ENCODE measurements at regions not wholly inside any gene's neighbourhood (a gene's known extent, or its start where the extent isn't known, plus 50 kb on each side); places are given as distances from the start of the nearest gene placed in this dataset.

GRCh38 chr2:185607945-185608344, 130.7 kb upstream of the FSIP2 start:
- H3K9me3 Mint-ChIP-seq (ENCODE audit: unreplicated experiment), result no peaks in the 10 kb centered on the region
- TF ChIP-seq CTCF (IDR thresholded peaks at IDR 0.05; ENCODE audit: insufficient read depth, low read depth, low read length) (no peak), EZH2 (IDR thresholded peaks at IDR 0.05; ENCODE audit: insufficient read depth, low read length) (no peak)
- Histone ChIP-seq H3K79me2 (ENCODE audit: insufficient read depth, low read length) (no peaks in the 10 kb centered on the region), H3K4me1 (ENCODE audit: insufficient read depth, low read length) (no peaks in the 10 kb centered on the region), H4K20me1 (ENCODE audit: insufficient read depth, low read length) (no peaks in the 10 kb centered on the region), H2AFZ (ENCODE audit: low read depth, low read length) (no peak overlapping the region), H3K27me3 (ENCODE audit: insufficient read depth, low read length) (no peaks in the 10 kb centered on the region), H3K4me2 (ENCODE audit: low read length) (no peak overlapping the region), H3K9ac (ENCODE audit: low read length) (no peak overlapping the region), H3K27ac (ENCODE audit: low read depth, low read length) (no peak overlapping the region), H3K36me3 (ENCODE audit: insufficient read depth, low read length) (no peaks in the 10 kb centered on the region), H3K4me3 (ENCODE audit: insufficient read depth, low read depth, low read length) (no peak overlapping the region), H3K9me3 (ENCODE audit: insufficient read depth, low read depth, low read length) (no peaks in the 10 kb centered on the region)
- no peaks in the 10 kb centered on the region for H3K27me3 Mint-ChIP-seq (ENCODE audit: low read depth, unreplicated experiment)
- DNase-seq (ENCODE audit: low read depth) (no peak), FAIRE-seq (no peak)
- no peak overlapping the region for H3K27ac Mint-ChIP-seq (ENCODE audit: unreplicated experiment)
- no peaks in the 10 kb centered on the region for H3K36me3 Mint-ChIP-seq (ENCODE audit: low read depth, unreplicated experiment)
- peaks cover 5% of the 10 kb centered on the region for H3K4me1 Mint-ChIP-seq (ENCODE audit: low read depth, unreplicated experiment)
- H3K4me3 Mint-ChIP-seq (ENCODE audit: unreplicated experiment), result no peak overlapping the region

GRCh38 chr2:185608799-185609198, 129.8 kb upstream of the FSIP2 start:
- Mint-ChIP-seq H3K9me3 (ENCODE audit: unreplicated experiment) (no peaks in the 10 kb centered on the region), H3K4me3 (ENCODE audit: unreplicated experiment) (no peak overlapping the region), H3K4me1 (ENCODE audit: low read depth, unreplicated experiment) (peaks cover 5% of the 10 kb centered on the region), H3K27ac (ENCODE audit: unreplicated experiment) (no peak overlapping the region), H3K36me3 (ENCODE audit: low read depth, unreplicated experiment) (no peaks in the 10 kb centered on the region), H3K27me3 (ENCODE audit: low read depth, unreplicated experiment) (no peaks in the 10 kb centered on the region)
- DNase-seq (ENCODE audit: low read depth) (peak; percentile 6), FAIRE-seq (no peak)
- H3K27me3 ChIP-seq (ENCODE audit: insufficient read depth, low read length), result no peaks in the 10 kb centered on the region
- no peaks in the 10 kb centered on the region for H3K9me3 ChIP-seq (ENCODE audit: insufficient read depth, low read depth, low read length)
- no peak overlapping the region for H3K4me3 ChIP-seq (ENCODE audit: insufficient read depth, low read depth, low read length)
- no peaks in the 10 kb centered on the region for H4K20me1 ChIP-seq (ENCODE audit: insufficient read depth, low read length)
- no peak overlapping the region for H3K4me2 ChIP-seq (ENCODE audit: low read length)
- no peak overlapping the region for H2AFZ ChIP-seq (ENCODE audit: low read depth, low read length)
- H3K36me3 ChIP-seq (ENCODE audit: insufficient read depth, low read length), result no peaks in the 10 kb centered on the region
- H3K9ac ChIP-seq (ENCODE audit: low read length), result no peak overlapping the region
- TF ChIP-seq EZH2 (IDR thresholded peaks at IDR 0.05; ENCODE audit: insufficient read depth, low read length) (no peak), CTCF (IDR thresholded peaks at IDR 0.05; ENCODE audit: insufficient read depth, low read depth, low read length) (peak; percentile 9)
- no peak overlapping the region for H3K27ac ChIP-seq (ENCODE audit: low read depth, low read length)
- no peaks in the 10 kb centered on the region for H3K4me1 ChIP-seq (ENCODE audit: insufficient read depth, low read length)
- no peaks in the 10 kb centered on the region for H3K79me2 ChIP-seq (ENCODE audit: insufficient read depth, low read length)

DNA sequence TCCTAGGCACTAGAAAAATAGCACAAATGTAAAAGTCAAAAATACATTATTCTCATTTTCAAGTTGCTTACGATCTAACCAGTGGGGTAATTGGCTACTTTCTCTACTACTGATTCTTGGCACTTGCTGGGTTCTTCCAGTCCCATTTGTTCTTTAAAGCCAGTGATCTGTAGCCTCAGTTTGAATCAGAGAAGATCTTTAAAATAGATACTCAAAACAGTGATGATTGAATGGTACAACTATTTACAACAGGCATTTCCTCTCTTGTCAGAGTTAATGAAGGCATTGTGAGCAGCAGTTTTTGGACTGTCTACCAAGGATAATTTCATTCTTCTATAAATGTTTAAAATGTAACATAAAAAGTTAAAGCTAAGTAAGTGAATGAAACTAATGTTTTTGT, 128.3 kb upstream of the FSIP2 start:
- peaks cover 5% of the 10 kb centered on the region for H3K4me1 Mint-ChIP-seq (ENCODE audit: low read depth, unreplicated experiment)
- no peak for FAIRE-seq

More for the DNA sequence above, 128.3 kb upstream of the FSIP2 start:
- no peak overlapping the region for H3K4me3 Mint-ChIP-seq (ENCODE audit: unreplicated experiment)
- H3K27ac Mint-ChIP-seq (ENCODE audit: unreplicated experiment), result no peak overlapping the region
- no peaks in the 10 kb centered on the region for H3K9me3 Mint-ChIP-seq (ENCODE audit: unreplicated experiment)
- TF ChIP-seq EZH2 (IDR thresholded peaks at IDR 0.05; ENCODE audit: insufficient read depth, low read length) (no peak), CTCF (IDR thresholded peaks at IDR 0.05; ENCODE audit: insufficient read depth, low read depth, low read length) (no peak)
- H3K36me3 Mint-ChIP-seq (ENCODE audit: low read depth, unreplicated experiment), result no peaks in the 10 kb centered on the region
- no peak overlapping the region for H2AFZ ChIP-seq (ENCODE audit: low read depth, low read length)
- H3K4me3 ChIP-seq (ENCODE audit: insufficient read depth, low read depth, low read length), result no peak overlapping the region
- H3K27me3 ChIP-seq (ENCODE audit: insufficient read depth, low read length), result no peaks in the 10 kb centered on the region
- DNase-seq (ENCODE audit: low read depth), result no peak
- H3K27ac ChIP-seq (ENCODE audit: low read depth, low read length), result no peak overlapping the region
- H3K79me2 ChIP-seq (ENCODE audit: insufficient read depth, low read length), result no peaks in the 10 kb centered on the region
- H3K9me3 ChIP-seq (ENCODE audit: insufficient read depth, low read depth, low read length), result no peaks in the 10 kb centered on the region
- H3K4me2 ChIP-seq (ENCODE audit: low read length), result no peak overlapping the region
- H3K4me1 ChIP-seq (ENCODE audit: insufficient read depth, low read length), result no peaks in the 10 kb centered on the region
- H3K36me3 ChIP-seq (ENCODE audit: insufficient read depth, low read length), result no peaks in the 10 kb centered on the region
- H3K27me3 Mint-ChIP-seq (ENCODE audit: low read depth, unreplicated experiment), result no peaks in the 10 kb centered on the region
- H4K20me1 ChIP-seq (ENCODE audit: insufficient read depth, low read length), result no peaks in the 10 kb centered on the region
- no peak overlapping the region for H3K9ac ChIP-seq (ENCODE audit: low read length)
